GM15510 (cell line): ENCODE measurements at regions not wholly inside any gene's neighbourhood (a gene's known extent, or its start where the extent isn't known, plus 50 kb on each side); places are given as distances from the start of the nearest gene placed in this dataset.

Source experiments
- POLR2A ChIP-seq: IDR thresholded peaks from 3 replicates; pipeline ENCODE4 v1.6.1; 2011; ENCODE audit warnings: borderline replicate concordance; ENCODE audit not compliant: insufficient read length; ENCODE audit errors: extremely low read depth

- TF ChIP-seq POLR2A: no peak
These were observed 110.7 kb upstream of the SFSWAP start for GRCh38 chr12:131600160-131600532.

DNA sequence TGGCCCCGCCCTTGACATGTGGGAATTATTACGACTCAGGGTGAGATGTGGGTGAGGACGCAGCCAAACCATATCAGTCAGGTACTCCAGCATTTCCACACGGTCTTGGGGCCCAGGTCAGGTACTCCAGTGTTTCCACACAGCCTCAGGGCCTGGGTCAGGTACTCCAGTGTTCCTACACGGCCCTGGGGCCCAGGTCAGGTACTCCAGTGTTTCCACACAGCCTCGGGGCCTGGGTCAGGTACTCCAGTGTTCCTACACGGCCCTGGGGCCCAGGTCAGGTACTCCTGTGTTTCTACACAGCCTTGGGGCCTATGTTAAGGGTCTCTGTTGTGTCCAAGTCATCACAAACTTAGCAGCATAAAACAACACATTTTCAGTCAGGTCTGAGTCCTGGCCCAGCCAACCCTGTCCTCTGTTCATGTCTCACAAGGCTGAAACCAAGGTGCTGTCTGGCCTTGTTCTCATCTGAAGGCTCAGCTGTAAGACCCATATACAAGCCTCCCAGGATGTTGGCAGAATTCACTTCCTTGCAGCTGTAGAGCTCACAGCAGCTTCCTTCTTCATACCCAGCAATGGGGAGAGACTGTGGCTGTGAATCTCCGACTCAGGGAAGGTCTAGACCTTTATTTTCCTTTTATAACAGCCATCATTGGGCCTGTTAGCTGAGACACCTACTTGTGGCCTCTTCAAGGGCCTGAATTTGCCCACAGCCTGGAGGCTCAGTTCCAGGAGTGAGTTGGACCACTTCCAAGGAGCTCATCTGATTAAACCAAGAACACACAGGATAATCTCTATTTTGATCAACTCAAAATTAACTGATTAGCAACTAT, 107.6 kb upstream of the SFSWAP start:
- TF ChIP-seq POLR2A: no peak

- no peak for TF ChIP-seq POLR2A
These were observed 106.7 kb upstream of the SFSWAP start for GRCh38 chr12:131603939-131604795.

- no peak for TF ChIP-seq POLR2A
These were observed 106.0 kb upstream of the SFSWAP start for GRCh38 chr12:131604859-131605258.

GRCh38 chr12:131605304-131605829, 105.5 kb upstream of the SFSWAP start:
- no peak for TF ChIP-seq POLR2A

DNA sequence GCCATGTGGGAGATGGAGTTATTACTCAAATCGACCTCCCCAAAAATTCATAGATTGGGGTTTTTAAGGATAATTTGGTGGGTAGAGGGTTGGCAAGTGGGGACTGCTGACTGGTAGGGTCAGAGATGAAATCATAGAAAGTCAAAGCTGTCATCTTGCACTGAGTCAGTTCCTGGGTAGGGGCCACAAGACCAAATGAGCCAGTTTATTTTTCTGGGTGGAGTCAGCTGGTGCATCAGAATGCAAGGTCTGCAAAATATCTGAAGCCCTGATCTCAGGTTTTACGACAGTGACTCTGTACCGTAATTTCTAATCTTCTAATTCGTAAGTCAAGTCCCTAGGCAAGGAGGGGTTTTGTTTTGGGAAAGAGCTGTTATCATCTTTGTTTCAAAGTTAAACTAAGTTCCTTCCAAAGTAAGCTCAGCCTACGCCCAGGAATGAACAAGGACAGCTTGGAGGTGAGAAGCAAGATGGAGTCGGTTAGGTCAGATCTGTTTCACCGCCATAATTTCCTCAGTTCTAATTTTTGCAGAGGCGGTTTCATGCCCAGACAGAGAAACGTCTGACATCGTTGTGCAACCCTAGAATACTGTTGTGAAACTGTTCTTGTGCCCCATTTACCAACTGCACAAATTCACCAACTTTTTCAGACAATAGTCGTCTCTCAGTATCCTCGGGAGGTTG, 104.5 kb upstream of the SFSWAP start:
- TF ChIP-seq POLR2A: no peak

DNA sequence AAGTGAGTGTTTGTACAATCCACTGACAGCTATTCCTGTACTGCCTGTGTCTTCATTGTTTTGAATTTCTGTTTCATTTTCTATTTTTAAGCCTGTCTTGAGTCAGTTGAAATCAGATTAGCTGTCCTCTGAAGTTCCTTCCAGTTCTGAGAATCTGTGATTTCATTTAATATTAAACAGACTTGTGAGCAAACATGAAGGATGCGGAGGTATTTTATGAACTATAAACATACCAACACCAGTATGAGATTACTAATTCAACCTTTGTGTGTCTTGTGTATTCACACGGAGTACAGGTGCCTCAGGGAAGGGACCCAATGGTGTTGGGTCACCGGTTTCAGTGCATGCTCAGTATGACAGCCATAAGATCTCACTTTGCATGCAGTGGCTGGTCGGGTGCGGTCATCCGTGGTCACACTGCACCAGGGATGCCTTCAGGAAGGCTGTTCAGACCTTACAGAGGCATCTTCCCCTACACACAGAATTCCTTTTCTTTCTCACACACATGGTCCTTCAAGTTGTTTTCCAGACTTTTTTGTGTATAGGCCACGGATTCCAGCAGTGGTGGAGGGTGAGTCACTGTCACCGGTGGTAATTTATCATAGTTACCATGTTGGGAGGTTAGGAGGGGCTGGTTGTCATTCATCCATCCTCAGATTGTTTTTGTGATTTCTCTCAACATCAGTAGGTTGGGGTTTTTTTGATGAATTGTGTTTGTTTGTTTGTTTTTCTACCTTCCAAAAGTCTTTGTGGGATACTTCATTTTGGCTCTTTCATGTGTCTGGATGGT, 103.0 kb upstream of the SFSWAP start:
- TF ChIP-seq POLR2A: no peak

GRCh38 chr12:131608740-131609690, 101.9 kb upstream of the SFSWAP start:
- TF ChIP-seq POLR2A: no peak

- no peak for TF ChIP-seq POLR2A
These were observed 101.1 kb upstream of the SFSWAP start for GRCh38 chr12:131609762-131610161.

DNA sequence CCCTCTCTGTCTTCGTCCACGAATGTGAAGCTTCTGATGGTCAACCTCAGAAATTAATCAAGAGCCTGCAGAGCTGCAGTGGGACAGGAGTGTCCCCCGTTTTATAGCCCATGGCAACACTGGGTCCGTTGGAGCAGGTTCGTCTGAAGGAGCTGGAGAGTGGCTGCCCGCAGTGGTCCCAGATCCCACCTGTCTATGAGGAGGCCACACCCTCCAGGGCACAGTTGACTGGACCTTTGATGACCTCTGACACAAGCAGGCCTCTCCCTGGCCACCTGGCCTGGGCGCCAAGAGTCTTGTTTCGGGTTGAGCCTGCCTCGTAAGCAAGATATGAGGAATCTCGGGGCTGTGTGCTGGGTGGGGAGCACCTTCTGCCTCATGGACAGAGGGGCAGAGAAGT, 100.7 kb upstream of the SFSWAP start:
- no peak for TF ChIP-seq POLR2A

- no peak for TF ChIP-seq POLR2A
These were observed 100.0 kb upstream of the SFSWAP start for GRCh38 chr12:131610891-131611290.

- no peak for TF ChIP-seq POLR2A
These were observed 99.3 kb upstream of the SFSWAP start for GRCh38 chr12:131611416-131612091.

GRCh38 chr12:131612092-131612755, 98.7 kb upstream of the SFSWAP start:
- no peak for TF ChIP-seq POLR2A

DNA sequence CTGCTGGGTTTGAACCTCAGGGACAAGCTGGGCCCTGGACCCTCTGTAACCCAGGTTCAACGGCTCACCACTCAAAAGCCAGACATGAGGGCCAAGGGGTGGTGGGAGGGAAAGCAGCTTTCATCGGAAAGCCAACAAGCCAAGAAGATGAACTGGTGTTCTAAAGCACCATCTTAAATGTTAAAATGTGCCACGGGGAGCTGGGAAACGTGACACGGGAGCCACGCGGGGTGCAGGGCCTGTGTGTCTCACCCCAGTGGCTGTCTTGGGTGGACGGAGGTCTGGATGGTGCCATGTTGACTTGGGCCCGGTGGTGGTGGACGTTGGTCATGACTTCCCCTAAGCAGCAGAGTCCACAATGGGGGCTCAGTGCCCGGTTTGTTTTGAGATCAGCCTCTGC, 97.7 kb upstream of the SFSWAP start:
- no peak for TF ChIP-seq POLR2A
